K562 (cell line): ENCODE measurements at regions not wholly inside any gene's neighbourhood (a gene's known extent, or its start where the extent isn't known, plus 50 kb on each side); places are given as distances from the start of the nearest gene placed in this dataset.

Source experiments
- ATAC-seq: fragments of 200-7000 bp; cut with Tn5 transposase; 3 replicates; pipeline ENCODE4 v1.9.1; 2020; ENCODE audit warnings: moderate library complexity
- BruUV-seq: library from RNA; stranded (reverse); fragments of 400-500 nt; replicated peaks from 2 replicates; lab custom pipeline; 2021; lab: Mats Ljungman, UMichigan
- CTCF ChIA-PET: fragments of 300-600 bp; formaldehyde crosslinking; extraction: SDS; loops from one replicate; lab custom pipeline; 2021; ENCODE audit warnings: low intra/inter-chr PET ratio; lab: Yijun Ruan, JAX
- POLR2A ChIA-PET: fragments of 300-600, 350-650 bp; sonication (Branson Sonifier 250); formaldehyde crosslinking; extraction: SDS; loops from one replicate; lab custom pipeline; 2021; ENCODE audit warnings: antibody characterized with exemption, inconsistent platforms; lab: Yijun Ruan, JAX
- DNase-seq, 4 experiments: peaks; one replicate each; pipeline versions ENCODE4 v3.0.0 to v3.0.0-alpha.2; 2011 to 2018; ENCODE audit warnings: low spot score in 3 of 4, mixed read lengths in 3 of 4; ENCODE audit errors: extremely low read depth in 1 of 4
- FAIRE-seq: peaks from 2 replicates; lab custom pipeline; 2011; peaks lifted over from hg19 to GRCh38; lab: Jason Lieb, UNC
- H2AFZ ChIP-seq: 2 replicates; pipeline ENCODE4 v1.6.0; 2011; ENCODE audit warnings: low read depth, low read length, control low read depth, inconsistent platforms
- H3K27ac ChIP-seq: fragments of 200-600 bp; 3 replicates; pipeline ENCODE4 v1.8.0; 2011; ENCODE audit warnings: low read depth, mild to moderate bottlenecking, control low read depth, inconsistent platforms, low read length, moderate library complexity, mixed read lengths; ENCODE audit errors: extremely low read depth
- H3K27me3 ChIP-seq, 2 experiments: fragments of 300-600 bp in 1 of 2; 2 replicates in 1 of 2; 3 replicates in 1 of 2; pipeline versions ENCODE4 v1.6.0 to v1.8.0; 2011; ENCODE audit warnings: inconsistent platforms in 2 of 2, low read length in 2 of 2, mild to moderate bottlenecking in 1 of 2, mixed read lengths in 1 of 2, moderate library complexity in 1 of 2; ENCODE audit not compliant: control insufficient read depth in 2 of 2, insufficient read depth in 2 of 2
- H3K36me3 ChIP-seq: fragments of 300-600 bp; 3 replicates; pipeline ENCODE4 v1.8.0; 2011; ENCODE audit warnings: mild to moderate bottlenecking, low read length, inconsistent platforms; ENCODE audit not compliant: control insufficient read depth, insufficient read depth
- H3K4me1 ChIP-seq, 2 experiments: fragments of 200-600 bp in 1 of 2; replicated peaks in 1 of 2; 2 replicates in 1 of 2; 3 replicates in 1 of 2; pipeline versions ENCODE4 v1.5.1 to v1.8.0; 2011; ENCODE audit warnings: inconsistent platforms in 2 of 2, low read length in 2 of 2, mild to moderate bottlenecking in 1 of 2, mixed read lengths in 1 of 2, moderate library complexity in 1 of 2; ENCODE audit not compliant: control insufficient read depth in 2 of 2, insufficient read depth in 2 of 2
- H3K4me2 ChIP-seq: 2 replicates; pipeline ENCODE4 v1.6.1; 2011; ENCODE audit warnings: low read length, control low read depth, inconsistent platforms, mixed read lengths; ENCODE audit not compliant: insufficient read depth
- H3K4me3 ChIP-seq: fragments of 200-600 bp; sonication (generic), shearing (Covaris generic); 2 replicates; pipeline ENCODE4 v1.5.1; 2016; ENCODE audit warnings: control low read depth, inconsistent platforms
- H3K79me2 ChIP-seq: fragments of 200-600 bp; 3 replicates; pipeline ENCODE4 v1.8.0; 2011; ENCODE audit warnings: low read length, inconsistent platforms; ENCODE audit not compliant: control insufficient read depth, insufficient read depth
- H3K9ac ChIP-seq, 2 experiments: 2 replicates each; pipeline versions ENCODE4 v1.6.0 to v1.6.1; 2011; ENCODE audit warnings: low read depth in 2 of 2, low read length in 2 of 2, control low read depth in 1 of 2, inconsistent platforms in 1 of 2, mild to moderate bottlenecking in 1 of 2, mixed read lengths in 1 of 2; ENCODE audit not compliant: insufficient read depth in 1 of 2
- H3K9me1 ChIP-seq: one replicate; pipeline ENCODE4 v1.6.0; 2011; ENCODE audit warnings: inconsistent platforms, mild to moderate bottlenecking, low read length, moderate library complexity; ENCODE audit not compliant: control insufficient read depth, insufficient read depth
- H3K9me3 ChIP-seq: replicated peaks from 2 replicates; pipeline ENCODE4 v1.5.1; 2011; ENCODE audit warnings: low read depth, low read length, inconsistent platforms; ENCODE audit not compliant: control insufficient read depth, insufficient read depth
- H4K20me1 ChIP-seq: replicated peaks from 2 replicates; pipeline ENCODE4 v1.6.1; 2011; ENCODE audit warnings: low read length, inconsistent platforms, mixed read lengths; ENCODE audit not compliant: control insufficient read depth, insufficient read depth
- CBFA2T2 ChIP-seq: fragments of 450-650 bp; conservative IDR thresholded peaks from 2 replicates; pipeline ENCODE4 v1.6.1; 2017; ENCODE audit warnings: mild to moderate bottlenecking
- ELK3 ChIP-seq: fragments of 450-650 bp; formaldehyde crosslinking; IDR thresholded peaks from 2 replicates; pipeline ENCODE4 v1.4.0; 2020; ENCODE audit warnings: mild to moderate bottlenecking
- HNRNPLL ChIP-seq: fragments of 200-400 bp; formaldehyde crosslinking; IDR thresholded peaks from 2 replicates; pipeline ENCODE4 v1.6.1; 2017; ENCODE audit warnings: low read length, low read depth, mild to moderate bottlenecking; ENCODE audit not compliant: poor library complexity, severe bottlenecking
- LARP7 ChIP-seq: fragments of 450-650 bp; IDR thresholded peaks from 2 replicates; pipeline ENCODE4 v1.6.1; 2016
- PPARD ChIP-seq: fragments of 250-450 bp; sonication (Bioruptor Pico); IDR thresholded peaks from 2 replicates; pipeline ENCODE4 v1.8.0; 2022; ENCODE audit warnings: inconsistent platforms, mild to moderate bottlenecking, moderate library complexity
- RAD51 ChIP-seq: fragments of 450-650 bp; IDR thresholded peaks from 2 replicates; pipeline ENCODE4 v1.7.1; 2016; ENCODE audit warnings: low read depth, mild to moderate bottlenecking, borderline replicate concordance
- RBM39 ChIP-seq: fragments of 200-400 bp; formaldehyde crosslinking; optimal IDR thresholded peaks from 2 replicates; pipeline ENCODE3; 2018; ENCODE audit warnings: low read depth, low read length
- ZKSCAN8 ChIP-seq: fragments of 200-800 bp; sonication (Bioruptor generic); IDR thresholded peaks from 2 replicates; pipeline ENCODE4 v1.6.1; 2016; ENCODE audit warnings: missing genetic modification characterization, missing compliant biosample characterization
- ZNF24 ChIP-seq: fragments of 450-650 bp; IDR thresholded peaks from 2 replicates; pipeline ENCODE4 v1.6.1; 2016
- ZNF274 ChIP-seq: IDR thresholded peaks from 2 replicates; pipeline ENCODE4 v1.6.1; 2011; ENCODE audit warnings: low read depth, mild to moderate bottlenecking, low read length, moderate library complexity, borderline replicate concordance
- ZNF324 ChIP-seq: fragments of 250-450 bp; sonication (Bioruptor Pico); IDR thresholded peaks from 2 replicates; pipeline ENCODE4 v1.4.0; 2020; ENCODE audit warnings: mild to moderate bottlenecking
- WGBS: fragments of 100-300 bp; shearing (Covaris generic); methylation state at CpG from one replicate; pipeline ENCODE4 v1.1.6; 2016; ENCODE audit warnings: low coverage, mixed read lengths; ENCODE audit not compliant: insufficient coverage; ENCODE audit errors: missing lambda C conversion rate; 5-methylcytosine and 5-hydroxymethylcytosine counted together
- in situ Hi-C: fragments of 300-500 bp; cut with MboI; formaldehyde crosslinking; loops from 4 replicates; pipeline ENCODE4 v1.15.0; 2018; ENCODE audit warnings: inconsistent platforms, mixed read lengths
- intact Hi-C: fragments of 100-400 bp; cut with micrococcal nuclease; formaldehyde crosslinking; loops from 2 replicates; pipeline ENCODE4 v1.14.2; 2022
- TF ChIP-seq, protein P1 (sequence below): fragments of 250-450 bp; sonication (Bioruptor Pico); IDR thresholded peaks from 2 replicates; pipeline ENCODE4 v1.5.0; 2022; ENCODE audit warnings: mild to moderate bottlenecking

GRCh38 chr3:177448987-177449359 lies 251.7 kb upstream of the TBL1XR1 start:
- intact Hi-C loops (no loop called here), in situ Hi-C loops (no loop called here)
- no peak for DNase-seq
- H3K4me2 ChIP-seq = no peak overlapping the region
- WGBS = 76% methylated on average over 3 of the region's 3 CpGs
- no peaks in the 10 kb centered on the region for H4K20me1 ChIP-seq
- POLR2A ChIA-PET = interaction anchor here (0.6 to 1.2 kb wide), 2 partner anchors 234 to 338 kb away, joined by 3 read pairs; no protein-coding TSS in a partner anchor
- TF ChIP-seq LARP7 (no peak), ZNF324 (no peak), ZKSCAN8 (CRISPR knock-in tag) (no peak), CBFA2T2 (no peak), RBM39 (no peak), ZNF24 (no peak), ELK3 (CRISPR knock-in tag) (no peak), RAD51 (no peak), HNRNPLL (no peak), PPARD (CRISPR knock-in tag) (no peak), ZNF274 (no peak)
- TF ChIP-seq, protein P1, sequence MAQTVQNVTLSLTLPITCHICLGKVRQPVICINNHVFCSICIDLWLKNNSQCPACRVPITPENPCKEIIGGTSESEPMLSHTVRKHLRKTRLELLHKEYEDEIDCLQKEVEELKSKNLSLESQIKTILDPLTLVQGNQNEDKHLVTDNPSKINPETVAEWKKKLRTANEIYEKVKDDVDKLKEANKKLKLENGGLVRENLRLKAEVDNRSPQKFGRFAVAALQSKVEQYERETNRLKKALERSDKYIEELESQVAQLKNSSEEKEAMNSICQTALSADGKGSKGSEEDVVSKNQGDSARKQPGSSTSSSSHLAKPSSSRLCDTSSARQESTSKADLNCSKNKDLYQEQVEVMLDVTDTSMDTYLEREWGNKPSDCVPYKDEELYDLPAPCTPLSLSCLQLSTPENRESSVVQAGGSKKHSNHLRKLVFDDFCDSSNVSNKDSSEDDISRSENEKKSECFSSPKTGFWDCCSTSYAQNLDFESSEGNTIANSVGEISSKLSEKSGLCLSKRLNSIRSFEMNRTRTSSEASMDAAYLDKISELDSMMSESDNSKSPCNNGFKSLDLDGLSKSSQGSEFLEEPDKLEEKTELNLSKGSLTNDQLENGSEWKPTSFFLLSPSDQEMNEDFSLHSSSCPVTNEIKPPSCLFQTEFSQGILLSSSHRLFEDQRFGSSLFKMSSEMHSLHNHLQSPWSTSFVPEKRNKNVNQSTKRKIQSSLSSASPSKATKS = no peak
- CTCF ChIA-PET = no interaction called here
- H3K9ac ChIP-seq = no peak overlapping the region
- H3K4me1 ChIP-seq = no peaks in the 10 kb centered on the region
- no peaks in the 10 kb centered on the region for H3K79me2 ChIP-seq
- BruUV-seq = no TSS peak
- H3K36me3 ChIP-seq = no peaks in the 10 kb centered on the region
- no peak overlapping the region for H2AFZ ChIP-seq
- no peak overlapping the region for H3K4me3 ChIP-seq
- H3K9me3 ChIP-seq = no peaks in the 10 kb centered on the region
- FAIRE-seq = no peak
- no peak overlapping the region for H3K27ac ChIP-seq
- ATAC-seq = no peak
- no peaks in the 10 kb centered on the region for H3K27me3 ChIP-seq
- H3K9me1 ChIP-seq = no peaks in the 10 kb centered on the region
